ENCODE measurements at regions not wholly inside any gene's neighbourhood (a gene's known extent, or its start where the extent isn't known, plus 50 kb on each side); places are given as distances from the start of the nearest gene placed in this dataset.

DNA sequence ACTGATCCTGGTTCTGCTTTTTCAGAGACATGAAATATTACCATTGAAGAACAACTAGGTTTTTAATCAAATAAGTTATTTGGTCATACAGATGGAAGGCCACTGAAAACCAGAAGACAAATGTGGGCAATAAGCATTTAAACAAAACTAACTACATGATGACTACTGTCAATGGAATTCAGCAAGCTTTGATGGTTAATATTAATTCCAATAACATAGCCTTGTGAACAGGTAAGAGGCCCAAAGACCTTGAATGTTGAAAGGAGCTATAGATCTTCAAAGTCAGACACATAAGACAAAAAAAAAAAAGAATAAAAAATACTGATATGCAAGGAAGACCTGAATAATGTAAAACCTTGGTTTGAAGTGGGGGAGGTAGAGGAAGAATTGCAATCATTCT lies 1955.6 kb upstream of the CELF4 start:
- no peak for DNase-seq (ENCODE audit: low spot score)

DNA sequence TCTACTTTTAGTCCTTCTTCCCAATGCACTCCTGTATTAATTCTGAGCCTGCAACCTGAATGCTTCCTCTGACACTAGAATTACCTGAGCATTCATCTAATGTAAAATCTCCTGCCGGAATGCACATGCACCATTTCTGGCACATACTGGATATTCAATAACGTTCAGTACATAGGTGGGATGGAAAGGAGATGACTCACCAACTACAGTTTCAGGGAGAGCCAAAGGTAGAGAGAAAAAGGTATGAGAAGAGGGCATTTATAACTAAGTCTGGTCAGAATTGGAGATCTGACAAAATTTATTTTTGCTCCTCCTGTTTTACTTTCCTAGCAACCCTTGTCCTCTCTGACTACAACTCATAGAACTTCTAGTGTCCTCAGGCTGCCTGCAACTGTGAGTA lies 1954.1 kb upstream of the CELF4 start:
- no peak for DNase-seq (ENCODE audit: low spot score)

- DNase-seq (ENCODE audit: low spot score) = no peak
Observed at GRCh38 chr18:39515299-39515698, 1949.7 kb upstream of the CELF4 start.

- DNase-seq (ENCODE audit: low spot score) = no peak
Observed at GRCh38 chr18:39513186-39513585, 1947.6 kb upstream of the CELF4 start.

- no peak for DNase-seq (ENCODE audit: low spot score)
Observed at GRCh38 chr18:39506581-39507330, 1941.2 kb upstream of the CELF4 start.

- no peak for DNase-seq (ENCODE audit: low spot score)
Observed at GRCh38 chr18:39500306-39500705, 1934.7 kb upstream of the CELF4 start.

GRCh38 chr18:39497821-39498220 lies 1932.2 kb upstream of the CELF4 start:
- no peak for DNase-seq (ENCODE audit: low spot score)

GRCh38 chr18:39496986-39497385 lies 1931.4 kb upstream of the CELF4 start:
- DNase-seq (ENCODE audit: low spot score) = no peak

DNA sequence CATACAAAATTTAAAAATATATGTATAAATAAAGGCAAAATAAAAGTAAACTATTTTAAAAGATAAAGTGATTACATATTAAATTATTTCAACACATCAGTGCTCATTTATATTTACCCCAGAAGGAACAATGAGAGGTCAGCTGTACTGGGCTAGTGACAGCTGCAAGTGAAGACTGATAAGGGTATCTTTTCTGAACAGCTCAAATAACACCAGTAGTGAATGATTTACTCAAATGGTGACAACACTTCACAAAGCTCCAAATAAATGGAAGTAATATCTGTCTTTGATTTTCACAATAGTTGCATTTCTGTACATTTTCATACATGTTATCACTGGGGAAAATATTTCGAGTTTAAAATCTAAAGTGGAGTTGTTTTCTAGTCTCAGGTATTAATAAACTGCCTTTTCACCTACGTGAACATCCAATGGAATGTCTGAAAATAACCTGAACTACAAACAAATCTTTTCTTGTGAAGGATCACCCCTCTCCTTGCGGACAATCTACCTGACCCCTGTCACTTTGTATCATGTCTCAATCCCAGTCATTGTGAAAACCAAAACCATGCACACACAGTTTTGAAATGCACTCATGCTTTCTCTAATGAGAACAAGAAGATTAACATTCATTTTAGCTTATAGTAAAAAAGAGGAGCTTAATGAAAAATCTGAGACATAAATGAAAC lies 1928.8 kb upstream of the CELF4 start:
- no peak for DNase-seq (ENCODE audit: low spot score)

- no peak for DNase-seq (ENCODE audit: low spot score)
Observed at GRCh38 chr18:39491408-39491807, 1925.8 kb upstream of the CELF4 start.

- DNase-seq (ENCODE audit: low spot score) = no peak
Observed at GRCh38 chr18:39489431-39489830, 1923.8 kb upstream of the CELF4 start.

DNA sequence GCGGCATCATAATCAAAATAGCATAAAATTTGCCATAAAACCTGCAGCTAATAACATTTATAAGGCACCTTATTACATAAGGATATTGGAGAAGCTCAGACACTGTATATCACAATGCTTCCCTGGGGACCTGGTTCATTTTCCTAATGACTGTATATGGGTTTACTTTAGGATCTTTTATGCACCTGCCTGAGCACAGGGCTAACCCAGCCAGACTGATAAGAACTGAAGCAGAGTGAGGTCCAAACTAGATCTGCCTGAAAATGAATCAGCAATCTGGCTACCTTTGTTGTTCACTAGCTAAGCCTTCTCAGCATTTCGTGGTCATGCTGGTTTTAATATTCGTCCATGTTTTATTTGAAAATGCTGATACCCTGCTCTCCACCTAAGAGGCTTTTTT lies 1922.3 kb upstream of the CELF4 start:
- no peak for DNase-seq (ENCODE audit: low spot score)

- DNase-seq (ENCODE audit: low spot score) = no peak
Observed at GRCh38 chr18:39486268-39486667, 1920.7 kb upstream of the CELF4 start.

DNA sequence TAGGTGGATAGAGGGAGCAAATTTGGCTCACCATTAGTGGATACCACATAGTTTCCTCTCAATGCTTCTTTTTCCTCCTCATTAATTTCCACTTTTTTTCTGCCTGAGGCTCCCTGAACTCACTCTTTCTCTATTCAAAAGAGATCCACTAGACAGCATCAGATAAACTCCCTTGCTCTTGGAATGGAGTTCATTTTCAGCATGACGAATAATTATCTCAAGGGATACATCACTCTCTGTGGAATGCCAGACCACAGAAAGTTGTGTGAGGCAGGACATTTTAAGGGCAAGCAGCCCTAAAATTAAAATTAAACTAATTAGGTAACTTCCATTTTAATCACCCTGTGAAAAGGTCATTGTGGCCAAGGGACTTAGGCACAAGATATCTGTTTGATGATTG lies 1920.1 kb upstream of the CELF4 start:
- no peak for DNase-seq (ENCODE audit: low spot score)

- DNase-seq (ENCODE audit: low spot score) = no peak
Observed at GRCh38 chr18:39481281-39481680, 1915.7 kb upstream of the CELF4 start.

DNA sequence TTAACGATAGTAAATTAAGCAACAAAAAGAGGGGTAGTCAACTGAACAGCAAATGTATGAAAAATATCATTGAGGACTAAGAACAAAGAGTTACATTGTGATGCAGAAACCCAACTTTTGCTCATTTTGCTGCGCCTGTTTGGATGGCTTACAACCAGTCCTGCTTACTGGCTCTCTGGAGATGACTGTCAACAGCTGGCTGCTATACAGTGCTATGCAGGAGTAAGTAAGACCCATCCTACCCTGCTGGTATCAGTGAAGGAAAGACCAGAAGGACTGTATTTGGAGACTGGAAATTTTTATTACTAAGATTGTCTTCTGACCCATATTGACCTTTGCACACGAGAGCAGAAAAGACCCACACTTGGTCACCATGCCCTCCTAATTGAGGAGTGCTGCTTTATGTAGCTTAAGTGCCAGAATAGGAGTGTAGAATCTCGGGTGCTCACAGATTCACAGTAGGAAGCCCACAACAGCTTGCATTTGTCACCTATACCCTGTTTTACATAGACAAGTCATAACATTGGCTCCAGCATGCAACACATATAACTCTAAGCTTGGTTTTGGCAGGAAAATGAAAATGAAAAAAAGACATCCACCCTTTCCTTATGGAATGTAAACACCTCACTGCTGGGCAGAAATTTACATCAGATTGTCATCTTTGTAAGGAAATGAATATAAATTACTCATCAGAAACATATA lies 1915.0 kb upstream of the CELF4 start:
- DNase-seq (ENCODE audit: low spot score) = no peak

- no peak for DNase-seq (ENCODE audit: low spot score)
Observed at GRCh38 chr18:39464006-39464405, 1898.4 kb upstream of the CELF4 start.

- DNase-seq (ENCODE audit: low spot score) = no peak
Observed at GRCh38 chr18:39462436-39462835, 1896.8 kb upstream of the CELF4 start.

GRCh38 chr18:39460136-39460535 lies 1894.5 kb upstream of the CELF4 start:
- no peak for DNase-seq (ENCODE audit: low spot score)

GRCh38 chr18:39455285-39455684 lies 1889.7 kb upstream of the CELF4 start:
- DNase-seq (ENCODE audit: low spot score) = no peak

- no peak for DNase-seq (ENCODE audit: low spot score)
Observed at GRCh38 chr18:39454866-39455265, 1889.3 kb upstream of the CELF4 start.

DNA sequence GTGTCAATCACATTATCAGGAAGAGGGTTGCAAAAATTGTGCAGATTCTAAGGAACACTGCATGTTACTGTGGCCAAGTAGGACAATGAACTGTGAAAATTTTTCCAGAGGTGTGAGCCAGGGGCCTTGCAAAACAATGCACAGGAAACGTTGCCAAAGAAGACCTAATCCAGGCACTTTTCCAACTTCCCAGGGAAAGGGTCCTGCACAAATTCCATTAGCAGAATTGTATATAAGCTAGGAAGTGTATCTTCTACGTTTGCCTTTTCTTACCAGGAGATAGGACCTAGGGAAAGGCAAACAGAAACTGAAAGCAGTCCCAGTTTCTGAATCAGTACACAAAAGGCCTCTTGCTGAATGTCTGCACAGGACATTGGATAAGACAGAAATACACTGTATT lies 1888.3 kb upstream of the CELF4 start:
- no peak for DNase-seq (ENCODE audit: low spot score)

- DNase-seq (ENCODE audit: low spot score) = no peak
Observed at GRCh38 chr18:39453356-39453755, 1887.8 kb upstream of the CELF4 start.

Data from CD4-positive, alpha-beta T cell treated with Interleukin-6 at 100 ng/mL for 8 hours (primary cell).